HG02840 (cell line): ENCODE measurements at regions not wholly inside any gene's neighbourhood (a gene's known extent, or its start where the extent isn't known, plus 50 kb on each side); places are given as distances from the start of the nearest gene placed in this dataset.

Source experiments
- ATAC-seq: cut with Tn5 transposase; IDR thresholded peaks from one replicate; pipeline ENCODE4 v1.9.1; 2021; ENCODE audit warnings: mild to moderate bottlenecking, moderate library complexity, moderate number of reproducible peaks; ENCODE audit not compliant: unreplicated experiment, low FRiP score

GRCh38 chr6:66935612-66936011 is 1228.6 kb upstream of the EYS start:
- ATAC-seq: no peak

GRCh38 chr6:66931787-66932186 is 1224.8 kb upstream of the EYS start:
- ATAC-seq: no peak

- ATAC-seq: no peak
Observed at GRCh38 chr6:66930559-66931290, 1223.7 kb upstream of the EYS start.

- no peak for ATAC-seq
Observed at GRCh38 chr6:66926060-66926459, 1219.0 kb upstream of the EYS start.

- ATAC-seq: no peak
Observed at GRCh38 chr6:66913657-66914056, 1206.6 kb upstream of the EYS start.

- ATAC-seq: no peak
Observed at GRCh38 chr6:66902457-66902856, 1195.4 kb upstream of the EYS start.

- ATAC-seq: no peak
Observed at GRCh38 chr6:66900133-66901083, 1193.4 kb upstream of the EYS start.

GRCh38 chr6:66897576-66897975 is 1190.5 kb upstream of the EYS start:
- no peak for ATAC-seq

GRCh38 chr6:66896415-66896814 is 1189.4 kb upstream of the EYS start:
- ATAC-seq: no peak

GRCh38 chr6:66883453-66883852 is 1176.4 kb upstream of the EYS start:
- ATAC-seq: no peak

GRCh38 chr6:66866801-66867200 is 1159.8 kb upstream of the EYS start:
- ATAC-seq: no peak

GRCh38 chr6:66865771-66866170 is 1158.7 kb upstream of the EYS start:
- ATAC-seq: no peak

- no peak for ATAC-seq
Observed at GRCh38 chr6:66861007-66861541, 1154.0 kb upstream of the EYS start.

GRCh38 chr6:66860328-66860727 is 1153.3 kb upstream of the EYS start:
- no peak for ATAC-seq

GRCh38 chr6:66858196-66858595 is 1151.2 kb upstream of the EYS start:
- ATAC-seq: no peak

GRCh38 chr6:66854014-66854413 is 1147.0 kb upstream of the EYS start:
- ATAC-seq: no peak

GRCh38 chr6:66851930-66852329 is 1144.9 kb upstream of the EYS start:
- ATAC-seq: no peak

- no peak for ATAC-seq
Observed at GRCh38 chr6:66849843-66850242, 1142.8 kb upstream of the EYS start.

- ATAC-seq: no peak
Observed at GRCh38 chr6:66848244-66848953, 1141.4 kb upstream of the EYS start.

GRCh38 chr6:66838764-66839163 is 1131.7 kb upstream of the EYS start:
- no peak for ATAC-seq

- no peak for ATAC-seq
Observed at GRCh38 chr6:66825539-66825938, 1118.5 kb upstream of the EYS start.
